HG03097 (cell line): ENCODE measurements at regions not wholly inside any gene's neighbourhood (a gene's known extent, or its start where the extent isn't known, plus 50 kb on each side); places are given as distances from the start of the nearest gene placed in this dataset.

Experiments
- ATAC-seq: cut with Tn5 transposase; IDR thresholded peaks from one replicate; pipeline ENCODE4 v1.9.1; 2021; ENCODE audit not compliant: unreplicated experiment, low FRiP score

GRCh38 chr9:118028225-118028624 is 324.0 kb downstream of the TLR4 start:
- ATAC-seq = no peak

- no peak for ATAC-seq
Observed at GRCh38 chr9:118029425-118029824, 325.2 kb downstream of the TLR4 start.

- no peak for ATAC-seq
Observed at GRCh38 chr9:118034701-118035100, 330.5 kb downstream of the TLR4 start.

- ATAC-seq = no peak
Observed at GRCh38 chr9:118038713-118039112, 334.5 kb downstream of the TLR4 start.

GRCh38 chr9:118058227-118058626 is 354.0 kb downstream of the TLR4 start:
- no peak for ATAC-seq

GRCh38 chr9:118059484-118060278 is 355.5 kb downstream of the TLR4 start:
- ATAC-seq = no peak

- ATAC-seq = no peak
Observed at GRCh38 chr9:118083161-118083560, 379.0 kb downstream of the TLR4 start.

GRCh38 chr9:118088090-118088489 is 383.9 kb downstream of the TLR4 start:
- no peak for ATAC-seq

- no peak for ATAC-seq
Observed at GRCh38 chr9:118091226-118091625, 387.0 kb downstream of the TLR4 start.

- ATAC-seq = no peak
Observed at GRCh38 chr9:118091711-118092500, 387.7 kb downstream of the TLR4 start.

GRCh38 chr9:118094387-118094786 is 390.2 kb downstream of the TLR4 start:
- no peak for ATAC-seq

GRCh38 chr9:118100529-118101419 is 396.6 kb downstream of the TLR4 start:
- ATAC-seq = no peak

- ATAC-seq = no peak
Observed at GRCh38 chr9:118104363-118104762, 400.2 kb downstream of the TLR4 start.

GRCh38 chr9:118108971-118109370 is 404.8 kb downstream of the TLR4 start:
- no peak for ATAC-seq

- ATAC-seq = no peak
Observed at GRCh38 chr9:118109542-118109941, 405.3 kb downstream of the TLR4 start.

GRCh38 chr9:118121361-118121760 is 417.2 kb downstream of the TLR4 start:
- no peak for ATAC-seq

GRCh38 chr9:118128313-118128712 is 424.1 kb downstream of the TLR4 start:
- no peak for ATAC-seq

- ATAC-seq = no peak
Observed at GRCh38 chr9:118129541-118129940, 425.3 kb downstream of the TLR4 start.

GRCh38 chr9:118148990-118149389 is 444.8 kb downstream of the TLR4 start:
- ATAC-seq = no peak

GRCh38 chr9:118156846-118157245 is 452.6 kb downstream of the TLR4 start:
- no peak for ATAC-seq

GRCh38 chr9:118162716-118163115 is 458.5 kb downstream of the TLR4 start:
- ATAC-seq = no peak
